HepG2 (cell line): ENCODE measurements at regions not wholly inside any gene's neighbourhood (a gene's known extent, or its start where the extent isn't known, plus 50 kb on each side); places are given as distances from the start of the nearest gene placed in this dataset.

Experiments used
- ATF5 ChIP-seq: sonication (generic); formaldehyde crosslinking; IDR thresholded peaks from 2 replicates; pipeline ENCODE4 v1.4.0; 2020; ENCODE audit warnings: mild to moderate bottlenecking, low read depth, missing genetic modification reagents
- CHD2 ChIP-seq: IDR thresholded peaks from 2 replicates; pipeline ENCODE4 v1.6.1; 2011; ENCODE audit warnings: low read depth, low read length, improper control_type of control experiment
- ELF3 ChIP-seq: IDR thresholded peaks from 2 replicates; pipeline ENCODE4 v1.6.1; 2016; ENCODE audit warnings: missing genetic modification reagents, missing compliant biosample characterization
- GATAD2A ChIP-seq: IDR thresholded peaks from 2 replicates; pipeline ENCODE4 v1.6.1; 2016
- GRHL1 ChIP-seq: sonication (generic); formaldehyde crosslinking; conservative IDR thresholded peaks from 2 replicates; pipeline ENCODE4 v1.8.0; 2022; ENCODE audit warnings: missing genetic modification reagents
- HNRNPUL1 ChIP-seq: fragments of 200-400 bp; formaldehyde crosslinking; IDR thresholded peaks from 2 replicates; pipeline ENCODE4 v1.6.1; 2017; ENCODE audit warnings: low read depth, mild to moderate bottlenecking, low read length, moderate library complexity
- IKZF1 ChIP-seq: fragments of 450-650 bp; IDR thresholded peaks from 2 replicates; pipeline ENCODE4 v1.7.1; 2016
- JDP2 ChIP-seq: sonication (generic); formaldehyde crosslinking; IDR thresholded peaks from 2 replicates; pipeline ENCODE4 v1.8.1; 2022; ENCODE audit warnings: missing genetic modification reagents, borderline replicate concordance
- MEIS1 ChIP-seq: sonication (generic); formaldehyde crosslinking; IDR thresholded peaks from 2 replicates; pipeline ENCODE4 v1.9.0; 2021; ENCODE audit warnings: mild to moderate bottlenecking, missing genetic modification reagents, moderate library complexity, borderline replicate concordance
- PAXIP1 ChIP-seq: sonication (generic); formaldehyde crosslinking; conservative IDR thresholded peaks from 2 replicates; pipeline ENCODE4 v1.4.0; 2020; ENCODE audit warnings: mild to moderate bottlenecking, missing genetic modification reagents, moderate library complexity
- PBX3 ChIP-seq: sonication (generic); formaldehyde crosslinking; IDR thresholded peaks from 2 replicates; pipeline ENCODE4 v1.8.1; 2023; ENCODE audit warnings: missing genetic modification reagents, inconsistent platforms, borderline replicate concordance
- PCBP2 ChIP-seq: fragments of 200-400 bp; formaldehyde crosslinking; optimal IDR thresholded peaks from 2 replicates; pipeline ENCODE3; 2018; ENCODE audit warnings: low read length, low read depth; ENCODE audit not compliant: poor library complexity, severe bottlenecking
- RCOR2 ChIP-seq: IDR thresholded peaks from 2 replicates; pipeline ENCODE4 v1.6.1; 2016; ENCODE audit warnings: missing biosample characterization, missing genetic modification reagents
- REL ChIP-seq: sonication (generic); formaldehyde crosslinking; conservative IDR thresholded peaks from 2 replicates; pipeline ENCODE4 v1.8.0; 2022; ENCODE audit warnings: mild to moderate bottlenecking, missing genetic modification reagents, moderate library complexity
- REPIN1 ChIP-seq: sonication (generic); formaldehyde crosslinking; IDR thresholded peaks from 2 replicates; pipeline ENCODE4 v1.8.0; 2022; ENCODE audit warnings: missing genetic modification reagents, low read depth, mild to moderate bottlenecking, borderline replicate concordance
- TOPORS ChIP-seq: sonication (generic); formaldehyde crosslinking; IDR thresholded peaks from 2 replicates; pipeline ENCODE4 v1.8.0; 2023; ENCODE audit warnings: mild to moderate bottlenecking, missing genetic modification reagents
- TP53 ChIP-seq: sonication (generic); formaldehyde crosslinking; conservative IDR thresholded peaks from 2 replicates; pipeline ENCODE4 v1.4.0; 2020; ENCODE audit warnings: missing genetic modification reagents
- ZC3H4 ChIP-seq: sonication (generic); formaldehyde crosslinking; IDR thresholded peaks from 2 replicates; pipeline ENCODE4 v1.4.0; 2020; ENCODE audit warnings: missing genetic modification reagents, borderline replicate concordance
- ZNF10 ChIP-seq: sonication (generic); formaldehyde crosslinking; IDR thresholded peaks from 2 replicates; pipeline ENCODE4 v1.4.0; 2020; ENCODE audit warnings: mild to moderate bottlenecking, low read depth, missing genetic modification reagents, borderline replicate concordance
- ZNF337 ChIP-seq: sonication (generic); formaldehyde crosslinking; IDR thresholded peaks from 2 replicates; pipeline ENCODE4 v1.5.1; 2020; ENCODE audit warnings: missing genetic modification reagents, low read depth, mild to moderate bottlenecking, borderline replicate concordance
- ZNF383 ChIP-seq: sonication (generic); formaldehyde crosslinking; IDR thresholded peaks from 2 replicates; pipeline ENCODE4 v1.4.0; 2020; ENCODE audit warnings: missing genetic modification reagents, mild to moderate bottlenecking, borderline replicate concordance
- ZNF615 ChIP-seq: sonication (generic); formaldehyde crosslinking; IDR thresholded peaks from 2 replicates; pipeline ENCODE4 v1.5.0; 2020; ENCODE audit warnings: mild to moderate bottlenecking, missing genetic modification reagents, borderline replicate concordance
- TF ChIP-seq, protein P1 (sequence below): sonication (generic); formaldehyde crosslinking; IDR thresholded peaks from 2 replicates; pipeline ENCODE4 v1.4.0; 2020; ENCODE audit warnings: missing genetic modification reagents

DNA sequence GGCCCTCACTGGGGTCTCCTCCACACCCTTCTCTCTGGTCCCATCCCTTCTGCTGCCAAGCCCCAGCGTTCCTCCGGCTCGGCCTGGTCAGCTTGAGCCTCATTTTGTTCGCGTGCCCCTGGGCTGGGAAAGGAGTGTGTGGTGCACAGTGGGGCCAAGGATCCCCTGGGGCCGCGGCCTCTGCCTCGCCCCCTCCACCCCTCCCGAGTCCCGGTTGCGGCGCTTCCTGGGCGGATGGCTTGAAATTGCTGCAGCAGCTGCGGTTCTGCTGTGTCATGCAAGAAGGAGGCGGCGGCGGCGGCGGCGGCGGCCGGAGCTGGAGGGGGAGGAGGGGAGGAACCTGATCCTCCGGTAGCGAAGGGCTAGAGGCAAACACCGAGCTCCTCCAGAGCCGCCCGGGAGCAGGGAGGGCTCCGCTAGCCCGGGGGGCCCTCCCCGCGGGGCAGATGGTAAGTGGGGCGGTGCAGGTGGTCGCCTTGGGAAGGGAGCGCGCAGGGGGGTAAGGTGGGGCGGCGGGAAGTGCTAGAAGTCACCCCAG, 217.8 kb upstream of the MKLN1 start (continued):
- TF ChIP-seq, protein P1, sequence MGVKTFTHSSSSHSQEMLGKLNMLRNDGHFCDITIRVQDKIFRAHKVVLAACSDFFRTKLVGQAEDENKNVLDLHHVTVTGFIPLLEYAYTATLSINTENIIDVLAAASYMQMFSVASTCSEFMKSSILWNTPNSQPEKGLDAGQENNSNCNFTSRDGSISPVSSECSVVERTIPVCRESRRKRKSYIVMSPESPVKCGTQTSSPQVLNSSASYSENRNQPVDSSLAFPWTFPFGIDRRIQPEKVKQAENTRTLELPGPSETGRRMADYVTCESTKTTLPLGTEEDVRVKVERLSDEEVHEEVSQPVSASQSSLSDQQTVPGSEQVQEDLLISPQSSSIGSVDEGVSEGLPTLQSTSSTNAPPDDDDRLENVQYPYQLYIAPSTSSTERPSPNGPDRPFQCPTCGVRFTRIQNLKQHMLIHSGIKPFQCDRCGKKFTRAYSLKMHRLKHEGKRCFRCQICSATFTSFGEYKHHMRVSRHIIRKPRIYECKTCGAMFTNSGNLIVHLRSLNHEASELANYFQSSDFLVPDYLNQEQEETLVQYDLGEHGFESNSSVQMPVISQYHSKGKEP (CRISPR knock-in tag) = no peak
- no peak for TF ChIP-seq ZC3H4
- TF ChIP-seq REPIN1 (CRISPR knock-in tag) = no peak
- TF ChIP-seq REL (CRISPR knock-in tag) = no peak
- no peak for TF ChIP-seq PBX3 (CRISPR knock-in tag)
- no peak for TF ChIP-seq ZNF383
- TF ChIP-seq ZNF10 (CRISPR knock-in tag) = no peak
- TF ChIP-seq HNRNPUL1 = no peak
- no peak for TF ChIP-seq GRHL1 (CRISPR knock-in tag)
- TF ChIP-seq MEIS1 (CRISPR knock-in tag) = peak; percentile 68; the same call in 1 of the 2 replicates
- TF ChIP-seq IKZF1 = no peak
- no peak for TF ChIP-seq ZNF615
- no peak for TF ChIP-seq TP53
- TF ChIP-seq RCOR2 = no peak
- no peak for TF ChIP-seq CHD2
- TF ChIP-seq PAXIP1 (CRISPR knock-in tag) = no peak
- no peak for TF ChIP-seq ATF5
- TF ChIP-seq PCBP2 = no peak
- TF ChIP-seq JDP2 = no peak
- peak; percentile 52 for TF ChIP-seq GATAD2A (CRISPR knock-in tag)
- 0 out of 2 replicates have a peak, but pooled peaks have one; percentile 8 for TF ChIP-seq ELF3
- no peak for TF ChIP-seq ZNF337 (CRISPR knock-in tag)
- no peak for TF ChIP-seq TOPORS (CRISPR knock-in tag)
